Right hindlimb (tissue), 1 donor: ENCODE measurements at regions not wholly inside any gene's neighbourhood (a gene's known extent, or its start where the extent isn't known, plus 50 kb on each side); places are given as distances from the start of the nearest gene placed in this dataset.
"Not testable (repeated sequence)": the region's sequence is repeated elsewhere in the genome, so short reads cannot be mapped to it uniquely, and the experiment has no call there.

ENCODE experiments used
- DNase-seq: peaks from one replicate; pipeline ENCODE4 v3.0.0-alpha.2; 2018

GRCh38 chr4:57374866-57375595, 264.8 kb upstream of the IGFBP7 start:
- DNase-seq = no peak

- no peak for DNase-seq
Measured at GRCh38 chr4:57373991-57374390, 263.8 kb upstream of the IGFBP7 start.

GRCh38 chr4:57371671-57372070, 261.5 kb upstream of the IGFBP7 start:
- DNase-seq = no peak

- DNase-seq = no peak
Measured at GRCh38 chr4:57370691-57371090, 260.5 kb upstream of the IGFBP7 start.

- DNase-seq = no peak
Measured at GRCh38 chr4:57369446-57369845, 259.3 kb upstream of the IGFBP7 start.

- DNase-seq = no peak
Measured at GRCh38 chr4:57364255-57364654, 254.1 kb upstream of the IGFBP7 start.

GRCh38 chr4:57363346-57363745, 253.2 kb upstream of the IGFBP7 start:
- no peak for DNase-seq

GRCh38 chr4:57360681-57361080, 250.5 kb upstream of the IGFBP7 start:
- no peak for DNase-seq

- no peak for DNase-seq
Measured at GRCh38 chr4:57355101-57355665, 245.0 kb upstream of the IGFBP7 start.

GRCh38 chr4:57351731-57352130, 241.5 kb upstream of the IGFBP7 start:
- DNase-seq = no peak

GRCh38 chr4:57344296-57344695, 234.1 kb upstream of the IGFBP7 start:
- no peak for DNase-seq

GRCh38 chr4:57342411-57342810, 232.2 kb upstream of the IGFBP7 start:
- DNase-seq = no peak

- not testable (repeated sequence) for DNase-seq
Measured at GRCh38 chr4:57338861-57339260, 228.7 kb upstream of the IGFBP7 start.

GRCh38 chr4:57333684-57334083, 223.5 kb upstream of the IGFBP7 start:
- no peak for DNase-seq

- no peak for DNase-seq
Measured at GRCh38 chr4:57331959-57332358, 221.8 kb upstream of the IGFBP7 start.

- DNase-seq = no peak
Measured at GRCh38 chr4:57329279-57329678, 219.1 kb upstream of the IGFBP7 start.

GRCh38 chr4:57324673-57325307, 214.6 kb upstream of the IGFBP7 start:
- no peak for DNase-seq

- DNase-seq = no peak
Measured at GRCh38 chr4:57320849-57321248, 210.7 kb upstream of the IGFBP7 start.

GRCh38 chr4:57320217-57320616, 210.0 kb upstream of the IGFBP7 start:
- DNase-seq = no peak

- no peak for DNase-seq
Measured at GRCh38 chr4:57318703-57319102, 208.5 kb upstream of the IGFBP7 start.

- no peak for DNase-seq
Measured at GRCh38 chr4:57314636-57315035, 204.5 kb upstream of the IGFBP7 start.

- DNase-seq = no peak
Measured at GRCh38 chr4:57312296-57312695, 202.1 kb upstream of the IGFBP7 start.

- no peak for DNase-seq
Measured at GRCh38 chr4:57309658-57310057, 199.5 kb upstream of the IGFBP7 start.

GRCh38 chr4:57308301-57308700, 198.1 kb upstream of the IGFBP7 start:
- no peak for DNase-seq
